HL-60 (cell line): ENCODE measurements at regions not wholly inside any gene's neighbourhood (a gene's known extent, or its start where the extent isn't known, plus 50 kb on each side); places are given as distances from the start of the nearest gene placed in this dataset.

ENCODE experiments used
- POLR2AphosphoS5 ChIP-seq: IDR thresholded peaks from 2 replicates; pipeline ENCODE4 v1.6.1; 2012; ENCODE audit warnings: low read depth
- TF ChIP-seq, protein P1 (sequence below): IDR thresholded peaks from one replicate; pipeline ENCODE4 v1.5.1; 2011; ENCODE audit warnings: low read length, control low read depth, inconsistent platforms; ENCODE audit not compliant: insufficient read depth
- TF ChIP-seq, protein P2 (sequence below): IDR thresholded peaks from 2 replicates; pipeline ENCODE4 v1.6.1; 2012; ENCODE audit warnings: low read depth; ENCODE audit not compliant: insufficient replicate concordance

DNA sequence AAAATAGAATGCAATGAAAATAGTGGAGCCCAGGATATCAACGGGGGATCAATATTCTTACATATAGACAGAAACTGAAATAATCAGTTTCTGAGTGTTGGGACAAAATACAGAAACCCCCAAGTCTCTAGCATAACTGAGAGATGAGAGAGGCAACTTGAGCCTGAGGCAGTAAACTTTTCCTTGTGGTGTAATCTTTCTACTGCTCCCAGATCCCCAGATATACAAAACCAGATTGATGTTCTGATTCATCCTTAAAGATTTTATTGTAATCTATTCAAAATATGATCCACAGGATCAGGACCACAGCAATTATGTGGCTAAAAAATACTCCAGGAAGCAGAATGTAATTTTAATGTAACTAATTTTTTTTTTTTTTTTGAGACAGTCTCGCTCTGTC, 2282.6 kb downstream of the ARAP2 start:
- TF ChIP-seq, protein P1, sequence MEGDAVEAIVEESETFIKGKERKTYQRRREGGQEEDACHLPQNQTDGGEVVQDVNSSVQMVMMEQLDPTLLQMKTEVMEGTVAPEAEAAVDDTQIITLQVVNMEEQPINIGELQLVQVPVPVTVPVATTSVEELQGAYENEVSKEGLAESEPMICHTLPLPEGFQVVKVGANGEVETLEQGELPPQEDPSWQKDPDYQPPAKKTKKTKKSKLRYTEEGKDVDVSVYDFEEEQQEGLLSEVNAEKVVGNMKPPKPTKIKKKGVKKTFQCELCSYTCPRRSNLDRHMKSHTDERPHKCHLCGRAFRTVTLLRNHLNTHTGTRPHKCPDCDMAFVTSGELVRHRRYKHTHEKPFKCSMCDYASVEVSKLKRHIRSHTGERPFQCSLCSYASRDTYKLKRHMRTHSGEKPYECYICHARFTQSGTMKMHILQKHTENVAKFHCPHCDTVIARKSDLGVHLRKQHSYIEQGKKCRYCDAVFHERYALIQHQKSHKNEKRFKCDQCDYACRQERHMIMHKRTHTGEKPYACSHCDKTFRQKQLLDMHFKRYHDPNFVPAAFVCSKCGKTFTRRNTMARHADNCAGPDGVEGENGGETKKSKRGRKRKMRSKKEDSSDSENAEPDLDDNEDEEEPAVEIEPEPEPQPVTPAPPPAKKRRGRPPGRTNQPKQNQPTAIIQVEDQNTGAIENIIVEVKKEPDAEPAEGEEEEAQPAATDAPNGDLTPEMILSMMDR = no peak
- TF ChIP-seq, protein P2, sequence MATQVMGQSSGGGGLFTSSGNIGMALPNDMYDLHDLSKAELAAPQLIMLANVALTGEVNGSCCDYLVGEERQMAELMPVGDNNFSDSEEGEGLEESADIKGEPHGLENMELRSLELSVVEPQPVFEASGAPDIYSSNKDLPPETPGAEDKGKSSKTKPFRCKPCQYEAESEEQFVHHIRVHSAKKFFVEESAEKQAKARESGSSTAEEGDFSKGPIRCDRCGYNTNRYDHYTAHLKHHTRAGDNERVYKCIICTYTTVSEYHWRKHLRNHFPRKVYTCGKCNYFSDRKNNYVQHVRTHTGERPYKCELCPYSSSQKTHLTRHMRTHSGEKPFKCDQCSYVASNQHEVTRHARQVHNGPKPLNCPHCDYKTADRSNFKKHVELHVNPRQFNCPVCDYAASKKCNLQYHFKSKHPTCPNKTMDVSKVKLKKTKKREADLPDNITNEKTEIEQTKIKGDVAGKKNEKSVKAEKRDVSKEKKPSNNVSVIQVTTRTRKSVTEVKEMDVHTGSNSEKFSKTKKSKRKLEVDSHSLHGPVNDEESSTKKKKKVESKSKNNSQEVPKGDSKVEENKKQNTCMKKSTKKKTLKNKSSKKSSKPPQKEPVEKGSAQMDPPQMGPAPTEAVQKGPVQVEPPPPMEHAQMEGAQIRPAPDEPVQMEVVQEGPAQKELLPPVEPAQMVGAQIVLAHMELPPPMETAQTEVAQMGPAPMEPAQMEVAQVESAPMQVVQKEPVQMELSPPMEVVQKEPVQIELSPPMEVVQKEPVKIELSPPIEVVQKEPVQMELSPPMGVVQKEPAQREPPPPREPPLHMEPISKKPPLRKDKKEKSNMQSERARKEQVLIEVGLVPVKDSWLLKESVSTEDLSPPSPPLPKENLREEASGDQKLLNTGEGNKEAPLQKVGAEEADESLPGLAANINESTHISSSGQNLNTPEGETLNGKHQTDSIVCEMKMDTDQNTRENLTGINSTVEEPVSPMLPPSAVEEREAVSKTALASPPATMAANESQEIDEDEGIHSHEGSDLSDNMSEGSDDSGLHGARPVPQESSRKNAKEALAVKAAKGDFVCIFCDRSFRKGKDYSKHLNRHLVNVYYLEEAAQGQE = no peak
- no peak for TF ChIP-seq POLR2AphosphoS5
